Mesendoderm (in vitro differentiated cells): ENCODE measurements at regions not wholly inside any gene's neighbourhood (a gene's known extent, or its start where the extent isn't known, plus 50 kb on each side); places are given as distances from the start of the nearest gene placed in this dataset.

ENCODE experiments used
- DNase-seq: peaks from one replicate; pipeline ENCODE4 v3.0.0; 2013
- H2AK5ac ChIP-seq: 2 replicates; pipeline ENCODE4 v1.6.1; 2013; ENCODE audit warnings: low read length, inconsistent platforms
- H2BK120ac ChIP-seq: 2 replicates; pipeline ENCODE4 v1.6.1; 2013; ENCODE audit warnings: low read depth, mild to moderate bottlenecking, low read length, moderate library complexity, mixed read lengths
- H2BK15ac ChIP-seq: replicated peaks from 2 replicates; pipeline ENCODE4 v1.6.1; 2013; ENCODE audit warnings: low read depth, mild to moderate bottlenecking, moderate library complexity
- H2BK5ac ChIP-seq: 2 replicates; pipeline ENCODE4 v1.6.1; 2013; ENCODE audit warnings: low read length, inconsistent platforms
- H3K18ac ChIP-seq: 2 replicates; pipeline ENCODE4 v1.6.1; 2013; ENCODE audit warnings: mild to moderate bottlenecking, low read length, mixed read lengths
- H3K23ac ChIP-seq: one replicate; pipeline ENCODE4 v1.6.1; 2013; ENCODE audit warnings: low read length
- H3K27ac ChIP-seq: 2 replicates; pipeline ENCODE4 v1.5.1; 2013; ENCODE audit warnings: low read depth, mild to moderate bottlenecking, inconsistent platforms, low read length, moderate library complexity
- H3K27me3 ChIP-seq: 2 replicates; pipeline ENCODE4 v1.6.1; 2013; ENCODE audit warnings: low read length, control low read depth, mild to moderate bottlenecking, inconsistent platforms; ENCODE audit not compliant: insufficient read depth, poor library complexity
- H3K36me3 ChIP-seq: 2 replicates; pipeline ENCODE4 v1.6.1; 2013; ENCODE audit warnings: low read length, inconsistent platforms; ENCODE audit not compliant: control insufficient read depth, insufficient read depth
- H3K4ac ChIP-seq: one replicate; pipeline ENCODE4 v1.6.1; 2013; ENCODE audit warnings: low read depth, mild to moderate bottlenecking, low read length, moderate library complexity
- H3K4me1 ChIP-seq: 2 replicates; pipeline ENCODE4 v1.6.1; 2013; ENCODE audit warnings: low read depth, low read length, inconsistent platforms; ENCODE audit not compliant: control insufficient read depth
- H3K4me2 ChIP-seq: 2 replicates; pipeline ENCODE4 v1.6.1; 2013; ENCODE audit warnings: low read length
- H3K4me3 ChIP-seq: 2 replicates; pipeline ENCODE4 v1.5.1; 2013; ENCODE audit warnings: mild to moderate bottlenecking, low read length
- H3K56ac ChIP-seq: one replicate; pipeline ENCODE4 v1.6.1; 2013; ENCODE audit warnings: low read length
- H3K79me1 ChIP-seq: 2 replicates; pipeline ENCODE4 v1.6.1; 2013; ENCODE audit warnings: low read length, inconsistent platforms
- H3K79me2 ChIP-seq: 2 replicates; pipeline ENCODE4 v1.6.1; 2013; ENCODE audit warnings: mild to moderate bottlenecking, low read length; ENCODE audit not compliant: control insufficient read depth, insufficient read depth
- H3K9ac ChIP-seq: 2 replicates; pipeline ENCODE4 v1.6.1; 2013; ENCODE audit warnings: low read length, inconsistent platforms
- H4K5ac ChIP-seq: one replicate; pipeline ENCODE4 v1.6.1; 2013; ENCODE audit warnings: low read length
- H4K8ac ChIP-seq: one replicate; pipeline ENCODE4 v1.6.1; 2013; ENCODE audit warnings: low read depth, mild to moderate bottlenecking, control low read depth, low read length, moderate library complexity
- WGBS: extraction: QIAGEN DNeasy Blood & Tissue Kit; methylation state at CpG from one replicate; pipeline ENCODE4 v1.1.7; 2013; ENCODE audit warnings: low lambda C conversion rate, missing lambda C conversion rate; ENCODE audit not compliant: insufficient coverage; ENCODE audit errors: extremely low coverage; 5-methylcytosine and 5-hydroxymethylcytosine counted together

GRCh38 chr2:43133708-43134570 lies 92.5 kb downstream of the ZFP36L2 start:
- DNase-seq, result no peak
- Histone ChIP-seq H2AK5ac (no peak overlapping the region), H3K4me3 (no peak overlapping the region), H3K36me3 (no peaks in the 10 kb centered on the region), H4K5ac (no peak overlapping the region), H3K27me3 (no peaks in the 10 kb centered on the region), H3K56ac (no peak overlapping the region), H3K4me1 (peaks cover 1% of the 10 kb centered on the region), H3K18ac (no peak overlapping the region), H2BK5ac (no peak overlapping the region), H3K4me2 (no peak overlapping the region), H4K8ac (no peak overlapping the region), H2BK120ac (no peak overlapping the region), H2BK15ac (no peak overlapping the region), H3K23ac (no peak overlapping the region), H3K27ac (no peak overlapping the region), H3K79me2 (no peaks in the 10 kb centered on the region), H3K79me1 (no peaks in the 10 kb centered on the region), H3K9ac (no peak overlapping the region), H3K4ac (no peak overlapping the region)
- WGBS, result no CpG with 5 or more reads among the region's 21 CpGs

- Histone ChIP-seq H3K9ac (no peak overlapping the region), H2BK5ac (no peak overlapping the region), H2BK120ac (no peak overlapping the region), H2BK15ac (no peak overlapping the region), H3K4ac (no peak overlapping the region), H2AK5ac (no peak overlapping the region), H4K8ac (no peak overlapping the region), H3K27ac (no peak overlapping the region), H3K4me1 (peaks cover 1% of the 10 kb centered on the region), H4K5ac (no peak overlapping the region), H3K18ac (no peak overlapping the region), H3K4me2 (no peak overlapping the region), H3K56ac (no peak overlapping the region), H3K4me3 (no peak overlapping the region), H3K23ac (no peak overlapping the region), H3K36me3 (no peaks in the 10 kb centered on the region), H3K79me1 (no peaks in the 10 kb centered on the region), H3K27me3 (no peaks in the 10 kb centered on the region), H3K79me2 (no peaks in the 10 kb centered on the region)
- WGBS, result no CpG with 5 or more reads among the region's 4 CpGs
- DNase-seq, result no peak
Measured at GRCh38 chr2:43133336-43133707, 93.1 kb downstream of the ZFP36L2 start.

GRCh38 chr2:43132683-43133301 lies 93.6 kb downstream of the ZFP36L2 start:
- Histone ChIP-seq H4K8ac (no peak overlapping the region), H2AK5ac (no peak overlapping the region), H2BK120ac (no peak overlapping the region)

GRCh38 chr2:43131890-43132682 lies 94.3 kb downstream of the ZFP36L2 start:
- Histone ChIP-seq H2AK5ac (no peak overlapping the region), H3K4me3 (no peak overlapping the region), H3K36me3 (no peaks in the 10 kb centered on the region), H2BK15ac (no peak overlapping the region), H3K27me3 (no peaks in the 10 kb centered on the region), H3K4ac (no peak overlapping the region), H3K27ac (no peak overlapping the region), H3K4me2 (no peak overlapping the region), H3K18ac (no peak overlapping the region), H3K79me2 (no peaks in the 10 kb centered on the region), H3K79me1 (no peaks in the 10 kb centered on the region), H4K5ac (no peak overlapping the region), H3K56ac (no peak overlapping the region), H3K9ac (no peak overlapping the region), H2BK5ac (no peak overlapping the region), H3K4me1 (peaks cover 1% of the 10 kb centered on the region), H4K8ac (no peak overlapping the region), H3K23ac (no peak overlapping the region), H2BK120ac (no peak overlapping the region)
- DNase-seq, result no peak
- no CpG with 5 or more reads among the region's 12 CpGs for WGBS

More at GRCh38 chr2:43132683-43133301, 93.6 kb downstream of the ZFP36L2 start:
- DNase-seq, result no peak
- no peak overlapping the region for H3K4me2 ChIP-seq
- H2BK5ac ChIP-seq, result no peak overlapping the region
- H3K4ac ChIP-seq, result no peak overlapping the region
- no peak overlapping the region for H3K23ac ChIP-seq
- peaks cover 1% of the 10 kb centered on the region for H3K4me1 ChIP-seq
- H4K5ac ChIP-seq, result no peak overlapping the region
- no peak overlapping the region for H3K27ac ChIP-seq
- no peak overlapping the region for H3K4me3 ChIP-seq
- no CpG with 5 or more reads among the region's 12 CpGs for WGBS
- no peaks in the 10 kb centered on the region for H3K79me1 ChIP-seq
- no peaks in the 10 kb centered on the region for H3K79me2 ChIP-seq
- H3K56ac ChIP-seq, result no peak overlapping the region
- H3K18ac ChIP-seq, result no peak overlapping the region
- no peak overlapping the region for H3K9ac ChIP-seq
- no peaks in the 10 kb centered on the region for H3K36me3 ChIP-seq
- no peaks in the 10 kb centered on the region for H3K27me3 ChIP-seq
- H2BK15ac ChIP-seq, result no peak overlapping the region

GRCh38 chr2:43131051-43131889 lies 95.1 kb downstream of the ZFP36L2 start:
- Histone ChIP-seq H3K4me1 (peaks cover 1% of the 10 kb centered on the region), H3K36me3 (no peaks in the 10 kb centered on the region), H3K23ac (no peak overlapping the region), H3K27ac (no peak overlapping the region), H4K8ac (no peak overlapping the region), H3K4me2 (no peak overlapping the region), H2BK5ac (no peak overlapping the region), H3K79me2 (no peaks in the 10 kb centered on the region), H2BK120ac (no peak overlapping the region), H3K27me3 (no peaks in the 10 kb centered on the region), H2AK5ac (no peak overlapping the region), H3K18ac (no peak overlapping the region), H4K5ac (no peak overlapping the region), H3K56ac (no peak overlapping the region), H2BK15ac (no peak overlapping the region), H3K4ac (no peak overlapping the region), H3K79me1 (no peaks in the 10 kb centered on the region), H3K9ac (no peak overlapping the region), H3K4me3 (no peak overlapping the region)
- DNase-seq, result peak; percentile 88
- no CpG with 5 or more reads among the region's 18 CpGs for WGBS
